KMS-11 (cell line): ENCODE measurements at regions not wholly inside any gene's neighbourhood (a gene's known extent, or its start where the extent isn't known, plus 50 kb on each side); places are given as distances from the start of the nearest gene placed in this dataset.

Experiments
- H2AFZ ChIP-seq: fragments of 200-600 bp; sonication (generic); 2 replicates; pipeline ENCODE4 v1.6.1; 2016; ENCODE audit warnings: antibody characterized with exemption, mixed run types, low read depth
- H3K27ac ChIP-seq: fragments of 200-600 bp; sonication (generic); 2 replicates; pipeline ENCODE4 v1.6.1; 2016; ENCODE audit warnings: mild to moderate bottlenecking, mixed run types
- H3K27me3 ChIP-seq: fragments of 200-600 bp; sonication (generic); 2 replicates; pipeline ENCODE4 v1.6.1; 2017; ENCODE audit warnings: mild to moderate bottlenecking, low read depth, mixed run types, moderate library complexity; ENCODE audit not compliant: insufficient read depth
- H3K36me3 ChIP-seq: fragments of 200-600 bp; sonication (generic); 2 replicates; pipeline ENCODE4 v1.6.1; 2017; ENCODE audit warnings: mild to moderate bottlenecking, mixed run types; ENCODE audit not compliant: insufficient read depth
- H3K4me1 ChIP-seq: fragments of 200-600 bp; sonication (generic); 2 replicates; pipeline ENCODE4 v1.6.1; 2016; ENCODE audit warnings: mild to moderate bottlenecking, low read depth, mixed run types; ENCODE audit not compliant: poor library complexity, severe bottlenecking
- H3K4me2 ChIP-seq: fragments of 200-600 bp; sonication (generic); 2 replicates; pipeline ENCODE4 v1.7.0; 2016; ENCODE audit warnings: mild to moderate bottlenecking, mixed run types
- H3K4me3 ChIP-seq: fragments of 200-600 bp; sonication (generic); IDR thresholded peaks from 2 replicates; pipeline ENCODE4 v1.6.1; 2017; ENCODE audit warnings: low read depth, low read length, mixed read lengths; ENCODE audit not compliant: insufficient read depth
- H3K79me2 ChIP-seq: fragments of 200-600 bp; sonication (generic); 2 replicates; pipeline ENCODE4 v1.6.1; 2016; ENCODE audit warnings: low read depth, mixed run types; ENCODE audit not compliant: insufficient read depth
- H3K9ac ChIP-seq: fragments of 200-600 bp; sonication (generic); 2 replicates; pipeline ENCODE4 v1.6.1; 2016; ENCODE audit warnings: mild to moderate bottlenecking, mixed run types
- H4K20me1 ChIP-seq: fragments of 200-600 bp; sonication (generic); 2 replicates; pipeline ENCODE4 v1.6.1; 2016; ENCODE audit warnings: mild to moderate bottlenecking, mixed run types; ENCODE audit not compliant: insufficient read depth
- CTCF ChIP-seq: fragments of 200-600 bp; sonication (generic); conservative IDR thresholded peaks from 2 replicates; pipeline ENCODE4 v1.6.1; 2017; ENCODE audit warnings: low read depth, mild to moderate bottlenecking, antibody characterized with exemption, low read length, moderate library complexity, mixed read lengths

GRCh38 chr15:61729646-61730045 is 330.6 kb downstream of the VPS13C start:
- H3K79me2 ChIP-seq: no peaks in the 10 kb centered on the region
- no peak overlapping the region for H3K9ac ChIP-seq
- no peak overlapping the region for H2AFZ ChIP-seq
- no peaks in the 10 kb centered on the region for H3K4me1 ChIP-seq
- no peak overlapping the region for H3K27ac ChIP-seq
- H4K20me1 ChIP-seq: no peaks in the 10 kb centered on the region
- H3K4me2 ChIP-seq: no peak overlapping the region
- TF ChIP-seq CTCF: no peak
- no peak overlapping the region for H3K4me3 ChIP-seq
- no peaks in the 10 kb centered on the region for H3K36me3 ChIP-seq
- H3K27me3 ChIP-seq: no peaks in the 10 kb centered on the region

- Histone ChIP-seq H3K79me2 (no peaks in the 10 kb centered on the region), H3K9ac (no peak overlapping the region), H3K4me2 (no peak overlapping the region), H4K20me1 (no peaks in the 10 kb centered on the region), H3K36me3 (no peaks in the 10 kb centered on the region), H3K27ac (no peak overlapping the region), H3K27me3 (no peaks in the 10 kb centered on the region), H3K4me1 (no peaks in the 10 kb centered on the region), H3K4me3 (no peak overlapping the region), H2AFZ (no peak overlapping the region)
- no peak for TF ChIP-seq CTCF
Observed at GRCh38 chr15:61726166-61726565, 334.1 kb downstream of the VPS13C start.

- Histone ChIP-seq H3K36me3 (no peaks in the 10 kb centered on the region), H3K9ac (no peak overlapping the region), H2AFZ (no peak overlapping the region), H3K79me2 (no peaks in the 10 kb centered on the region), H3K27ac (no peak overlapping the region), H3K4me2 (no peak overlapping the region), H3K27me3 (no peaks in the 10 kb centered on the region), H3K4me1 (no peaks in the 10 kb centered on the region), H3K4me3 (no peak overlapping the region), H4K20me1 (no peaks in the 10 kb centered on the region)
- TF ChIP-seq CTCF: no peak
Observed at GRCh38 chr15:61725251-61725650, 335.0 kb downstream of the VPS13C start.

GRCh38 chr15:61724251-61724939 is 335.9 kb downstream of the VPS13C start:
- H3K79me2 ChIP-seq: no peaks in the 10 kb centered on the region
- H3K4me3 ChIP-seq: no peak overlapping the region
- H3K27me3 ChIP-seq: no peaks in the 10 kb centered on the region
- H3K4me1 ChIP-seq: no peaks in the 10 kb centered on the region
- no peaks in the 10 kb centered on the region for H3K36me3 ChIP-seq
- no peak overlapping the region for H3K4me2 ChIP-seq
- TF ChIP-seq CTCF: no peak
- no peak overlapping the region for H3K27ac ChIP-seq
- H2AFZ ChIP-seq: no peak overlapping the region
- no peaks in the 10 kb centered on the region for H4K20me1 ChIP-seq
- no peak overlapping the region for H3K9ac ChIP-seq
